Activated T-helper 1 cell treated with anti-CD3 and anti-CD28 coated beads, Interleukin-12 subunit alpha, Interleukin-12 subunit beta, Interleukin-2, Interleukin-4 antibody, amounts not matched to agents 30 ng/mL and 10 ng/mL and 1 ng/mL, durations not matched to agents 14 hours and 24 hours and 36 hours (primary cell): ENCODE measurements at regions not wholly inside any gene's neighbourhood (a gene's known extent, or its start where the extent isn't known, plus 50 kb on each side); places are given as distances from the start of the nearest gene placed in this dataset.

Experiments
- DNase-seq: peaks from one replicate; pipeline ENCODE4 v3.0.0; 2021; ENCODE audit warnings: low spot score
- H3K27ac Mint-ChIP-seq: one replicate; pipeline ENCODE4 v1.8.0; 2021; ENCODE audit warnings: mild to moderate bottlenecking, mixed read lengths
- H3K27me3 Mint-ChIP-seq: one replicate; pipeline ENCODE4 v1.8.0; 2022; ENCODE audit warnings: mild to moderate bottlenecking, moderate library complexity, mixed read lengths; ENCODE audit not compliant: insufficient read depth
- H3K36me3 Mint-ChIP-seq: one replicate; pipeline ENCODE4 v1.8.0; 2021; ENCODE audit warnings: low read depth, mixed read lengths
- H3K4me1 Mint-ChIP-seq: one replicate; pipeline ENCODE4 v1.8.0; 2021; ENCODE audit warnings: low read depth, mixed read lengths
- H3K4me3 Mint-ChIP-seq: one replicate; pipeline ENCODE4 v1.8.0; 2021; ENCODE audit warnings: mild to moderate bottlenecking, moderate library complexity, mixed read lengths
- H3K9me3 Mint-ChIP-seq: one replicate; pipeline ENCODE4 v1.8.0; 2021; ENCODE audit warnings: mixed read lengths
- intact Hi-C: fragments of 100-400 bp; cut with micrococcal nuclease; formaldehyde crosslinking; loops from one replicate; pipeline ENCODE4 v1.15.1; 2024

DNA sequence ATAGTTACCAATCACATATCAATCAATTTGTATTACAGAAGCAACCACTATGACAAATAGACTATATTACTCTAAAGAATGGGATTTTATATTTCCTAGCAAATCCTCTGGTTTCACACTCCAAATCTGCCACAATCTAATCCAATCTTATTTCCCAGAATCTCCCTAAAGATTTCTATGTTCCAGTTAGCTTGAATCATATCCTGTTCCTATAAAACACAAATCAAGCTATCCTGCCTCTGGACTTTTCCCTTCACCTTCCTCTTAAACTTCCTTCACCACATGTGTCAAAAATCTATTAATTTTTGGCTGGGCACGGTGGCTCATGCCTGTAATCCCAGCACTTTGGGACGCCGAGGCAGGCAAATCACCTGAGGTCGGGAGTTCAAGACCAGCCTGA is 50.0 kb downstream of the PIK3C2A start:
- Mint-ChIP-seq H3K4me1 (peaks cover 46% of the 10 kb centered on the region), H3K36me3 (peaks cover 17% of the 10 kb centered on the region), H3K27ac (no peak overlapping the region), H3K4me3 (no peak overlapping the region), H3K27me3 (no peaks in the 10 kb centered on the region), H3K9me3 (no peaks in the 10 kb centered on the region)
- intact Hi-C loops = no loop called here
- no peak for DNase-seq

GRCh38 chr11:17156283-17156682 is 51.5 kb downstream of the PIK3C2A start:
- Mint-ChIP-seq H3K36me3 (peaks cover 13% of the 10 kb centered on the region), H3K27me3 (no peaks in the 10 kb centered on the region), H3K4me3 (no peak overlapping the region), H3K4me1 (peaks cover 31% of the 10 kb centered on the region), H3K9me3 (no peaks in the 10 kb centered on the region), H3K27ac (no peak overlapping the region)
- DNase-seq = no peak
- intact Hi-C loops = no loop called here

- peaks cover 18% of the 10 kb centered on the region for H3K4me1 Mint-ChIP-seq
- no peaks in the 10 kb centered on the region for H3K9me3 Mint-ChIP-seq
- H3K27me3 Mint-ChIP-seq = no peaks in the 10 kb centered on the region
- no peak for DNase-seq
- peaks cover 11% of the 10 kb centered on the region for H3K36me3 Mint-ChIP-seq
- intact Hi-C loops = loop anchor here (5.0 kb wide), 1 partner anchor 53 kb away; the partner anchor contains the start of gene PIK3C2A
- H3K27ac Mint-ChIP-seq = peak overlapping the region; percentile 71
- H3K4me3 Mint-ChIP-seq = no peak overlapping the region
These were observed 53.2 kb downstream of the PIK3C2A start for GRCh38 chr11:17154409-17155159.

DNA sequence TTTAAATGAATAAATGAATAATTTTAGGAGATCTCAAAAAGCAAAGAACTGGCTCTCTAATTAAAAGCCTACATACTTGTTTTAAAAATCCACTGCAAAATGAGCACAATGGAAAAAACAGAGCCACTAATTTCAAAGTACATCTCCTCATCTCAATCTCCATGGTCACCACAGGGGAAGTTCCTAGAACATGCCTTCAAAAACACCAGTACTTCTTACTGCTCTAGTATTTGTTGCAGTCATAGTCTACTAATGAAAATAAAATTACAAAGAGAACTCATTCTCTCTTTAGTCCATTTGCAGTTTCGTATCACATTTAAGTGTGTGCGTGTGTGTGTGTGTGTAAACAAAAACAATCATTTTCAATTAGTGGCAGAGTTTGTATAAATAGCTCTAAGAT is 54.0 kb downstream of the PIK3C2A start:
- H3K27me3 Mint-ChIP-seq = no peaks in the 10 kb centered on the region
- H3K4me1 Mint-ChIP-seq = peaks cover 18% of the 10 kb centered on the region
- H3K4me3 Mint-ChIP-seq = no peak overlapping the region
- peaks cover 11% of the 10 kb centered on the region for H3K36me3 Mint-ChIP-seq
- peak overlapping the region; percentile 44 for H3K27ac Mint-ChIP-seq
- intact Hi-C loops = loop anchor here (5.0 kb wide), 1 partner anchor 54 kb away; the partner anchor contains the start of gene PIK3C2A
- no peaks in the 10 kb centered on the region for H3K9me3 Mint-ChIP-seq
- no peak for DNase-seq

GRCh38 chr11:17152306-17152705 is 55.5 kb downstream of the PIK3C2A start:
- Mint-ChIP-seq H3K4me1 (peaks cover 19% of the 10 kb centered on the region), H3K4me3 (no peak overlapping the region), H3K27ac (no peak overlapping the region), H3K36me3 (peaks cover 15% of the 10 kb centered on the region), H3K27me3 (no peaks in the 10 kb centered on the region), H3K9me3 (no peaks in the 10 kb centered on the region)
- DNase-seq = no peak
- intact Hi-C loops = loop anchor here (5.0 kb wide), 1 partner anchor 55 kb away; the partner anchor contains the start of gene PIK3C2A

DNA sequence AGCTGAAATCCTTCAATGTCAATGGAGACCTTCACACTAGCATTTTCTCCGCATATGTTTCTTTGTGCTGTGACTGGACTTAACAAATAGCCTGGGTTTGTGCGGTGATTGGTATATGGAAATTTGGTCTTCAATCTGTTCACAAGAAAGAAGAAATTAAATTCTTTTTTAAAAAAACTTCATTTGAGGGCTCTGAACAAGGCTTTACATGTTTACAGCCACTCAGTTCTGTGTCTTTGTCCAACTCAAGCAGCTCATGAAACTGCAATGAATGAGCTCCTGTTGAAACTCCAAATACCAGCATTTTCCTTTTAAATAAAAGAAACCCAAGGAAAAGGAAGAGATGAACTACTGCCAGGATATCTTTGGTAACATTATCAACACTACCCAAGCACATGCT is 57.3 kb downstream of the PIK3C2A start:
- no peak for DNase-seq
- Mint-ChIP-seq H3K4me1 (peaks cover 24% of the 10 kb centered on the region), H3K27me3 (no peaks in the 10 kb centered on the region), H3K9me3 (no peaks in the 10 kb centered on the region), H3K27ac (no peak overlapping the region), H3K4me3 (no peak overlapping the region), H3K36me3 (peaks cover 19% of the 10 kb centered on the region)
- intact Hi-C loops = loop anchor here (5.0 kb wide), 1 partner anchor 57 kb away; the partner anchor contains the start of gene PIK3C2A

- Mint-ChIP-seq H3K27me3 (no peaks in the 10 kb centered on the region), H3K36me3 (peaks cover 17% of the 10 kb centered on the region), H3K4me1 (peaks cover 9% of the 10 kb centered on the region)
These were observed 59.2 kb downstream of the PIK3C2A start for GRCh38 chr11:17148536-17148935.

DNA sequence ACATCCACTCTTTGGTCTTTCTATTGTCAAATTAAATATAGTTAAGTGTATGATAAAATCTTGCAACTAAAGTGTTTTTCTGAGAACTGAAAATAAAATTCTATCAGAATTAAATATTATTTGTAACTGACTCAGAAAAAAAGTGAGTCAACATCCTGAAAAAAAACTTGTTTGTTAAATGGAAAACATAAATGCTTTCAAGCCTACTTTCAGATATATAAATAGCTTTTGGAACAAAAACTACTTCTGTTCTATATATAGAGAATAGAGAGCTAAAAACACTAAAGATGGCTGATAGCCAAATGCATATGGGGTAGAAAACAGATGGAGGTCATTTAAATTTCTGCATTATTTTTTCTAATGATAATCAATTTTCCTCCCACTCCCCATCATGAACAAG is 61.8 kb downstream of the PIK3C2A start:
- no peak for DNase-seq
- Mint-ChIP-seq H3K27me3 (no peaks in the 10 kb centered on the region), H3K27ac (no peak overlapping the region), H3K36me3 (peaks cover 29% of the 10 kb centered on the region), H3K9me3 (no peaks in the 10 kb centered on the region), H3K4me1 (peaks cover 7% of the 10 kb centered on the region), H3K4me3 (no peak overlapping the region)
- intact Hi-C loops = loop anchor here (5.0 kb wide), 1 partner anchor 69 kb away; the partner anchor contains the start of gene RPS13

More at GRCh38 chr11:17148536-17148935, 59.2 kb downstream of the PIK3C2A start:
- Mint-ChIP-seq H3K4me3 (no peak overlapping the region), H3K9me3 (no peaks in the 10 kb centered on the region), H3K27ac (no peak overlapping the region)
- intact Hi-C loops = loop anchor here (5.0 kb wide), 1 partner anchor 71 kb away; the partner anchor contains the start of gene RPS13
- no peak for DNase-seq

- no peaks in the 10 kb centered on the region for H3K27me3 Mint-ChIP-seq
These were observed 65.0 kb upstream of the RPS13 start for GRCh38 chr11:17142450-17142849.

DNA sequence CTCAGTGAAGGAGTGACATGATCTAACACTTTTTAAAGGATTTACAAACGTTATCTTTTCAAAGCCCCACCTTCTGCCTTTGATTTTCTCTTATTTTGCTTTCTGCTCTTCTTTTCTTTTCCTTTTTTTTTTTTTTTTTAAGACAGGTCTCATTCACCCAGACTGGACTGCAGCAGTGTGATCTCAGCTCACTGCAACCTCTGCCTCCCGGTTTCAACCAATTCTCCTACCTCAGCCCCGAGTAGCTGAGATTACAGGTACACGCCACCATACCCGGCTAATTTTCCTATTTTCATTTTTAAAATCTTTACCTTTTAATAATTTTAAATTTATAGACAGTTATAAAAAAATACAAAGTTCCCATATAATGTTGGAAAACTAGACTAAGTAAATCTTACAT is 63.7 kb upstream of the RPS13 start:
- Mint-ChIP-seq H3K27ac (no peak overlapping the region), H3K36me3 (peaks cover 26% of the 10 kb centered on the region), H3K4me3 (no peak overlapping the region), H3K9me3 (no peaks in the 10 kb centered on the region), H3K27me3 (no peaks in the 10 kb centered on the region), H3K4me1 (no peaks in the 10 kb centered on the region)
- DNase-seq = no peak
- intact Hi-C loops = no loop called here

More at GRCh38 chr11:17142450-17142849, 65.0 kb upstream of the RPS13 start:
- Mint-ChIP-seq H3K36me3 (peaks cover 31% of the 10 kb centered on the region), H3K4me1 (peaks cover 6% of the 10 kb centered on the region), H3K27ac (no peak overlapping the region), H3K4me3 (no peak overlapping the region), H3K9me3 (no peaks in the 10 kb centered on the region)
- no peak for DNase-seq
- intact Hi-C loops = no loop called here

- intact Hi-C loops = no loop called here
- no peaks in the 10 kb centered on the region for H3K27me3 Mint-ChIP-seq
- H3K27ac Mint-ChIP-seq = no peak overlapping the region
- peaks cover 22% of the 10 kb centered on the region for H3K36me3 Mint-ChIP-seq
- DNase-seq = no peak
- no peaks in the 10 kb centered on the region for H3K9me3 Mint-ChIP-seq
- H3K4me1 Mint-ChIP-seq = no peaks in the 10 kb centered on the region
- H3K4me3 Mint-ChIP-seq = no peak overlapping the region
These were observed 61.1 kb upstream of the RPS13 start for GRCh38 chr11:17138562-17138961.

DNA sequence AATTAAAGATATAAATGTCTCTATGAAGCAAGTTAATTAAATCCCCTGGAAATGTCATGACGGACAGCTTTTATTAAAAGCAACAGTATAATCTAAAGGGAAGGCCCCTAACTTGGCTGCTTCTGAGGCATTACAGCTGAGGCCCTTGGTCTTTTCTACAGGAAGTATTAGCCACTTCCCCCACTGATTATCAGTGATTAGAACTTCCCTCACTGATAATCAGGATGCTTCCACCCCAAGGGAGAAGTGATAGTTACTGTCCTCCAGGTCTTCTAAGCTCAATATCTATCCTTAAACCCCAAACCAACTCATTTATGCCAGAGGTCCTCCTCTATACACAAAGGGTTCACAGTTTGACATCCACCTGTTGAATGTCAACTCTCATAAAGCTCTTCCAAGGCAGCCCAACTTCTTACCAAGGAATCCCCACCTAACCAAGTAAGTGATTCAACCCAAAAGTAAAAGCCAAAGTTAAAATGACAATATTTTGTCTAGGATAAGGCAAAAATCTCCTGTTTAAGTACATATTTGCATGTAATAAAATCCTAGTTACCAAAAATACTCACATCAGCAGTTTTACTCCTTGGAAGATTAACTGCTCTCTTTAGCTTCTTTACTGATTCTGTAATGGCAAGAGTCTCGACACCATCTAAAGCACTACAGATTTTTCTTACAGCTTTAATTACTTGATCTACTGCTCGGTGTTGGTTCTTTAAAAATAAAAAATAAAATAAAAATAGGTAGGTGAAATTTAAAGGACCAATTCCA is 58.6 kb upstream of the RPS13 start:
- intact Hi-C loops = no loop called here
- Mint-ChIP-seq H3K4me1 (no peaks in the 10 kb centered on the region), H3K4me3 (no peak overlapping the region), H3K27me3 (no peaks in the 10 kb centered on the region), H3K9me3 (no peaks in the 10 kb centered on the region), H3K27ac (no peak overlapping the region), H3K36me3 (peaks cover 13% of the 10 kb centered on the region)
- no peak for DNase-seq

GRCh38 chr11:17132654-17133053 is 55.2 kb upstream of the RPS13 start:
- H3K9me3 Mint-ChIP-seq = no peaks in the 10 kb centered on the region
- no peaks in the 10 kb centered on the region for H3K27me3 Mint-ChIP-seq
- no peak for DNase-seq
- intact Hi-C loops = no loop called here
- no peak overlapping the region for H3K27ac Mint-ChIP-seq
- no peaks in the 10 kb centered on the region for H3K4me1 Mint-ChIP-seq
- H3K36me3 Mint-ChIP-seq = peaks cover 14% of the 10 kb centered on the region
- no peak overlapping the region for H3K4me3 Mint-ChIP-seq
